ENCODE measurements at regions not wholly inside any gene's neighbourhood (a gene's known extent, or its start where the extent isn't known, plus 50 kb on each side); places are given as distances from the start of the nearest gene placed in this dataset.

GRCh38 chr16:5557966-5558365 is 460.4 kb upstream of the EEF2KMT start:
- no peak for ATAC-seq
- TF ChIP-seq GLIS3 (CRISPR knock-in tag; IDR thresholded peaks at IDR 0.05) = no peak

DNA sequence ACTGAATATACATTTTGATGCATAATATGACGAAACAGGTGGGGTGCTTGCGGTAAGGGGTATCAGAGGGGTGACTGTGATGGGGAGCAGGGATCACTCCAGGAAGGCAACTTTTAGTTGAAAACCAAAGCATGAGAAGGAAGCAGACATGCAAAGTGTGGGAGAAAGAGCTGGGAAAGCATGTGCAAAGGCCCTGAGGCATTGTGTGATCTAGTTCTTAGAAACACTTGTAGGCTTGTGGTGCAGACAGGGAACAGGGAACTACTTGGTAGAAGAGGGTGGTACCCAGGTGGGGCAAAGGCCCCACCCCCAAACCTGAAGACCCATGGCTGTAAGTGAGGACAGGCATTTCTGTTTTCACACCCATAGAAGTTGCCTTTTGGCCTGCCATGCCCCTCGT is 459.9 kb upstream of the EEF2KMT start:
- no peak for ATAC-seq
- TF ChIP-seq GLIS3 (CRISPR knock-in tag; IDR thresholded peaks at IDR 0.05) = no peak
- TF ChIP-seq PPARA (CRISPR knock-in tag; IDR thresholded peaks at IDR 0.05; ENCODE audit: borderline replicate concordance) = no peak
- no peak for TF ChIP-seq ESRRG (CRISPR knock-in tag; IDR thresholded peaks at IDR 0.05)
- TF ChIP-seq TSHZ2 (CRISPR knock-in tag; IDR thresholded peaks at IDR 0.05) = no peak
- no peak for TF ChIP-seq ZFP30 (CRISPR knock-in tag; IDR thresholded peaks at IDR 0.05)
- TF ChIP-seq ZNF70 (CRISPR knock-in tag; IDR thresholded peaks at IDR 0.05) = no peak
- TF ChIP-seq, protein P1, sequence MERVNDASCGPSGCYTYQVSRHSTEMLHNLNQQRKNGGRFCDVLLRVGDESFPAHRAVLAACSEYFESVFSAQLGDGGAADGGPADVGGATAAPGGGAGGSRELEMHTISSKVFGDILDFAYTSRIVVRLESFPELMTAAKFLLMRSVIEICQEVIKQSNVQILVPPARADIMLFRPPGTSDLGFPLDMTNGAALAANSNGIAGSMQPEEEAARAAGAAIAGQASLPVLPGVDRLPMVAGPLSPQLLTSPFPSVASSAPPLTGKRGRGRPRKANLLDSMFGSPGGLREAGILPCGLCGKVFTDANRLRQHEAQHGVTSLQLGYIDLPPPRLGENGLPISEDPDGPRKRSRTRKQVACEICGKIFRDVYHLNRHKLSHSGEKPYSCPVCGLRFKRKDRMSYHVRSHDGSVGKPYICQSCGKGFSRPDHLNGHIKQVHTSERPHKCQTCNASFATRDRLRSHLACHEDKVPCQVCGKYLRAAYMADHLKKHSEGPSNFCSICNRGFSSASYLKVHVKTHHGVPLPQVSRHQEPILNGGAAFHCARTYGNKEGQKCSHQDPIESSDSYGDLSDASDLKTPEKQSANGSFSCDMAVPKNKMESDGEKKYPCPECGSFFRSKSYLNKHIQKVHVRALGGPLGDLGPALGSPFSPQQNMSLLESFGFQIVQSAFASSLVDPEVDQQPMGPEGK (CRISPR knock-in tag; IDR thresholded peaks at IDR 0.05; ENCODE audit: borderline replicate concordance) = no peak
- TF ChIP-seq, protein P2, sequence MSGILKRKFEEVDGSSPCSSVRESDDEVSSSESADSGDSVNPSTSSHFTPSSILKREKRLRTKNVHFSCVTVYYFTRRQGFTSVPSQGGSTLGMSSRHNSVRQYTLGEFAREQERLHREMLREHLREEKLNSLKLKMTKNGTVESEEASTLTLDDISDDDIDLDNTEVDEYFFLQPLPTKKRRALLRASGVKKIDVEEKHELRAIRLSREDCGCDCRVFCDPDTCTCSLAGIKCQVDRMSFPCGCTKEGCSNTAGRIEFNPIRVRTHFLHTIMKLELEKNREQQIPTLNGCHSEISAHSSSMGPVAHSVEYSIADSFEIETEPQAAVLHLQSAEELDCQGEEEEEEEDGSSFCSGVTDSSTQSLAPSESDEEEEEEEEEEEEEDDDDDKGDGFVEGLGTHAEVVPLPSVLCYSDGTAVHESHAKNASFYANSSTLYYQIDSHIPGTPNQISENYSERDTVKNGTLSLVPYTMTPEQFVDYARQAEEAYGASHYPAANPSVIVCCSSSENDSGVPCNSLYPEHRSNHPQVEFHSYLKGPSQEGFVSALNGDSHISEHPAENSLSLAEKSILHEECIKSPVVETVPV (CRISPR knock-in tag; IDR thresholded peaks at IDR 0.05) = no peak
- no peak for TF ChIP-seq SNAI2 (CRISPR knock-in tag; IDR thresholded peaks at IDR 0.05)

DNA sequence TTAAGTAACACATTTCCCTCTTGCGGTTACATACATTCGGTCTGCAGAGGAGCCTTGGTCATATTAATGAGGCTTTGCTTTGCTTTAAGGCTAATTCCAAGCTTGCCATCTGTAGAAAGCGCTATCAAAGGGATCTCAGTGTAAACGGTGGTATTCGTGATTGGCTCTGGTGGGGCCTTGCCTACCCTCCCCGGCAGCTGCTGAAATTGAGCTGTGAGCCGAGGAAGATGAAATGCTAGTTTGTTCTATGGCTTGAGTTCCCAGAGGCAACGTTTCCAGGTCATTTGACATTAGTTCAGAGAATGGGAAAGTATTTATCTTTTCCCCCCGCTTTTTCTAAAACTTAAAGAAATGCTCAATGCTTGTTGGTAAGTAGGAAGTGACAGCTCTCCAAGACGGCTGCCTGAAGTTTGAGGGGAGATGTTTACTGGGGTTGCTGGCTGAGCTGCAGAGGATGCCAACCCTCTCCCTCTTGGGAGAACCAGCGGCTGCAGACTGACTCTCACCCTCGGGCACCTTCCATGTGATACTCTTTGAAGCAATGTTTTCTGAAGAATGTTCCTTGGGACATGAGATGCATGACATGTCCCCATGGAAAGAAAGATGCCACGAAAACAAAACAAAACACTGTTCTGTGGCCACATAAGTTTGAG is 458.7 kb upstream of the EEF2KMT start:
- TF ChIP-seq OSR1 (CRISPR knock-in tag; IDR thresholded peaks at IDR 0.05) (no peak), TOX (CRISPR knock-in tag; IDR thresholded peaks at IDR 0.05; ENCODE audit: borderline replicate concordance) (no peak), TCF4 (CRISPR knock-in tag; IDR thresholded peaks at IDR 0.05; ENCODE audit: borderline replicate concordance) (no peak), ZNF8 (CRISPR knock-in tag; IDR thresholded peaks at IDR 0.05) (no peak)
- TF ChIP-seq, protein P2 (CRISPR knock-in tag; IDR thresholded peaks at IDR 0.05) = no peak
- ATAC-seq = no peak

DNA sequence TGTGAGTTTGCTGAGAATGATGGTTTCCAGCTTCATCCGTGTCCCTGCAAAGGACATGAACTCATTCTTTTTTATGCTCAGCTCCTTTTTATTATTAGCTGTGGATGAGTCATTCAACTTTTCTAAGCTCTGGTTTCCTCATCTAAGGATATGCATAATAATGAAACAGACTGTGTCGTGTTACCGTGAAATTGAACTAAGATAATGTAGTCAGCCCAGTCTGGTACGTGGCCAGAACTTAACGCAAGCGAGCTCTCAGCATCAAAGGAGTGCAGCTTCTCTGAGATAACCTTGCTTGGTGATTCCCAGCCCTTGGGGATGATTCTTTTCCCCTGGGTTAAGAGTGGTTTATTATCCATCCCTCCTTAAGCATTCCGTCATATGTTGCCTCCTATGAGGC is 454.3 kb upstream of the EEF2KMT start:
- ATAC-seq = no peak

More for the DNA sequence above, 454.3 kb upstream of the EEF2KMT start:
- no peak for TF ChIP-seq PPARA (CRISPR knock-in tag; IDR thresholded peaks at IDR 0.05; ENCODE audit: borderline replicate concordance)
- no peak for TF ChIP-seq ZFP3 (CRISPR knock-in tag; IDR thresholded peaks at IDR 0.05)
- no peak for TF ChIP-seq ISL1 (CRISPR knock-in tag; IDR thresholded peaks at IDR 0.05)
- no peak for TF ChIP-seq ZNF8 (CRISPR knock-in tag; IDR thresholded peaks at IDR 0.05)
- TF ChIP-seq GLIS3 (CRISPR knock-in tag; IDR thresholded peaks at IDR 0.05) = no peak
- TF ChIP-seq ZNF565 (CRISPR knock-in tag; conservative IDR thresholded peaks at IDR 0.05; ENCODE audit: low read depth) = no peak
- TF ChIP-seq, protein P3, sequence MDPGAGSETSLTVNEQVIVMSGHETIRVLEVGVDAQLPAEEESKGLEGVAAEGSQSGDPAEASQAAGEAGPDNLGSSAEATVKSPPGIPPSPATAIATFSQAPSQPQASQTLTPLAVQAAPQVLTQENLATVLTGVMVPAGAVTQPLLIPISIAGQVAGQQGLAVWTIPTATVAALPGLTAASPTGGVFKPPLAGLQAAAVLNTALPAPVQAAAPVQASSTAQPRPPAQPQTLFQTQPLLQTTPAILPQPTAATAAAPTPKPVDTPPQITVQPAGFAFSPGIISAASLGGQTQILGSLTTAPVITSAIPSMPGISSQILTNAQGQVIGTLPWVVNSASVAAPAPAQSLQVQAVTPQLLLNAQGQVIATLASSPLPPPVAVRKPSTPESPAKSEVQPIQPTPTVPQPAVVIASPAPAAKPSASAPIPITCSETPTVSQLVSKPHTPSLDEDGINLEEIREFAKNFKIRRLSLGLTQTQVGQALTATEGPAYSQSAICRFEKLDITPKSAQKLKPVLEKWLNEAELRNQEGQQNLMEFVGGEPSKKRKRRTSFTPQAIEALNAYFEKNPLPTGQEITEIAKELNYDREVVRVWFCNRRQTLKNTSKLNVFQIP (CRISPR knock-in tag; IDR thresholded peaks at IDR 0.05; ENCODE audit: borderline replicate concordance, low read depth) = no peak
- no peak for TF ChIP-seq RARB (CRISPR knock-in tag; IDR thresholded peaks at IDR 0.05)
- no peak for TF ChIP-seq CREB5 (CRISPR knock-in tag; IDR thresholded peaks at IDR 0.05; ENCODE audit: low read depth)
- no peak for TF ChIP-seq ZNF70 (CRISPR knock-in tag; IDR thresholded peaks at IDR 0.05)

Measured in SK-N-SH treated with all-trans-retinoic acid at 6 μM for 48 hours (cell line).